Neutrophil (primary cell): ENCODE measurements at regions not wholly inside any gene's neighbourhood (a gene's known extent, or its start where the extent isn't known, plus 50 kb on each side); places are given as distances from the start of the nearest gene placed in this dataset.

ENCODE experiments used
- H3K27ac ChIP-seq: fragments of 200-600 bp; sonication (generic); 2 replicates; pipeline ENCODE4 v1.5.1; 2016; ENCODE audit warnings: mild to moderate bottlenecking, moderate library complexity
- H3K27me3 ChIP-seq: fragments of 200-600 bp; sonication (generic); 2 replicates; pipeline ENCODE4 v1.6.0; 2016; ENCODE audit warnings: mild to moderate bottlenecking
- H3K36me3 ChIP-seq: fragments of 200-600 bp; sonication (generic); 2 replicates; pipeline ENCODE4 v1.5.1; 2017
- H3K4me1 ChIP-seq, 2 experiments: fragments of 200-600 bp in 1 of 2; sonication (generic) in 1 of 2; 1 replicate in 1 of 2; 2 replicates in 1 of 2; pipeline versions ENCODE4 v1.5.1 to v1.6.1; 2013 to 2016; ENCODE audit warnings: low read depth in 1 of 2, low read length in 1 of 2, mild to moderate bottlenecking in 1 of 2, moderate library complexity in 1 of 2; ENCODE audit not compliant: control insufficient read depth in 1 of 2, insufficient read depth in 1 of 2
- H3K4me3 ChIP-seq, 2 experiments: fragments of 200-600 bp in 1 of 2; sonication (generic) in 1 of 2; 1 replicate in 1 of 2; 2 replicates in 1 of 2; pipeline ENCODE4 v1.5.1; 2013 to 2016; ENCODE audit warnings: low read depth in 1 of 2, low read length in 1 of 2, mild to moderate bottlenecking in 1 of 2, moderate library complexity in 1 of 2
- H3K9me3 ChIP-seq: fragments of 200-600 bp; sonication (generic); 2 replicates; pipeline ENCODE4 v1.5.1; 2016
- TF ChIP-seq, protein P1 (sequence below): fragments of 200-600 bp; sonication (generic); IDR thresholded peaks from 2 replicates; pipeline ENCODE4 v1.5.1; 2016; ENCODE audit warnings: antibody characterized with exemption

DNA sequence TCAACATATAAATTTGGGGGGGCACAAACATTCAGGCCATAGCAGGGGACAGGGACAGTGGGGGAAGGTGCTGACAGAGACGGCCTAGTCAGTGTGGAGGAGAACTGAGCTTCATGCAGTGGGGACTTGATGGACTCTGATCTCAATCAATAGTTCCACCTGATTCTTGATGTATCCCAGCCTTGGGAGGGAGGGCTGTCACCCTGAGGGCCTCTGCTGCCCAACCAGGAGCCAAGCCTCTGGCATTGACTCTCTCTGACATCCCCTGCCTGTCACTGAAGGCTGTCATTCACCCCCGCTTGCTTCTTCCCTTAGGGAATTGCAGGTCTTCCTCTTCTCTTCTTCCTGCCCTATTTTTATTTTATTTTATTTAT lies 180.6 kb upstream of the TAB2 start:
- Histone ChIP-seq H3K9me3 (no peaks in the 10 kb centered on the region), H3K27me3 (no peaks in the 10 kb centered on the region), H3K4me1 (peaks cover 0 to 7% of the 10 kb centered on the region in 2 experiments), H3K4me3 (no peak overlapping the region), H3K36me3 (no peaks in the 10 kb centered on the region), H3K27ac (no peak overlapping the region)
- TF ChIP-seq, protein P1, sequence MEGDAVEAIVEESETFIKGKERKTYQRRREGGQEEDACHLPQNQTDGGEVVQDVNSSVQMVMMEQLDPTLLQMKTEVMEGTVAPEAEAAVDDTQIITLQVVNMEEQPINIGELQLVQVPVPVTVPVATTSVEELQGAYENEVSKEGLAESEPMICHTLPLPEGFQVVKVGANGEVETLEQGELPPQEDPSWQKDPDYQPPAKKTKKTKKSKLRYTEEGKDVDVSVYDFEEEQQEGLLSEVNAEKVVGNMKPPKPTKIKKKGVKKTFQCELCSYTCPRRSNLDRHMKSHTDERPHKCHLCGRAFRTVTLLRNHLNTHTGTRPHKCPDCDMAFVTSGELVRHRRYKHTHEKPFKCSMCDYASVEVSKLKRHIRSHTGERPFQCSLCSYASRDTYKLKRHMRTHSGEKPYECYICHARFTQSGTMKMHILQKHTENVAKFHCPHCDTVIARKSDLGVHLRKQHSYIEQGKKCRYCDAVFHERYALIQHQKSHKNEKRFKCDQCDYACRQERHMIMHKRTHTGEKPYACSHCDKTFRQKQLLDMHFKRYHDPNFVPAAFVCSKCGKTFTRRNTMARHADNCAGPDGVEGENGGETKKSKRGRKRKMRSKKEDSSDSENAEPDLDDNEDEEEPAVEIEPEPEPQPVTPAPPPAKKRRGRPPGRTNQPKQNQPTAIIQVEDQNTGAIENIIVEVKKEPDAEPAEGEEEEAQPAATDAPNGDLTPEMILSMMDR: no peak

DNA sequence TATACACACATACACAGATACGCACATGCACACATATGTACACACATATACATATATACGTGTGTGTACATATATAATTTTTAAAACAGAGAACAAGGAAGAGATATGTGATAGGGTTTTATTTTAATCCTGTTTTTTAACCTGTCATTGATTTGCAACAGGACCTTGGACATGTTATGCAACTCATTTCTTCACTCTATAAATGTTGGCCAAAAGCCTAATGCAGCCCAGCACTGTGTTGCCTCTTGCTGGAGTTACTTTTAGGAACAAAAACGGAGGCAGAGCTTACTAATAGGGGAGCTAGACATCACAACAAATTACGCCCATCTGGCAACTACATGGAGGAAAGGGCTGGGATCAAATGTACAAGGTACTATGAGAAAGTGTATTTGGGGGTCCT lies 179.9 kb upstream of the TAB2 start:
- H3K4me3 ChIP-seq: no peak overlapping the region
- H3K27ac ChIP-seq: no peak overlapping the region
- H3K36me3 ChIP-seq: no peaks in the 10 kb centered on the region
- TF ChIP-seq, protein P1: no peak
- H3K9me3 ChIP-seq: no peaks in the 10 kb centered on the region
- H3K4me1 ChIP-seq: peaks cover 0 to 7% of the 10 kb centered on the region in 2 experiments
- H3K27me3 ChIP-seq: no peaks in the 10 kb centered on the region

DNA sequence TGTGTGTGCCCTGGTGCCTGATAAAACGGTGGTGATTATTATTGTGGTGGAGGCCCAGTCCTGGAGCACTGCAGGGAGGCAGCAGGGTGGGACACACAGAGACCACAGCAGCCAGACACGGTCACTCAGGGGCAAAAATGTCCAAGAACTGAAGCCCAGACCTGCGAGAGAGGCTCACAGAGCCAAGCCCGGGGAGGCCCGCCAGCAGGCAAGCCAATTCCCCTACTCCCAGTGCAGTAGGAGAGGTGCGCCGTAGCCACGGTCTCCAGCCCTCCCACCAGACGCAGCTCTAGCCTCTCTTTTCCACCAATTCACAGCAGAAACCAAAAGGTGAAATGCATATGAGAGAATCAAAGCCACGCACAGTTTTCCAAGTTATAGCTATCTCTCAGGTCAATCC lies 179.4 kb upstream of the TAB2 start:
- Histone ChIP-seq H3K36me3 (no peaks in the 10 kb centered on the region), H3K27me3 (no peaks in the 10 kb centered on the region), H3K4me1 (peaks cover 0 to 7% of the 10 kb centered on the region in 2 experiments), H3K27ac (no peak overlapping the region), H3K9me3 (no peaks in the 10 kb centered on the region), H3K4me3 (no peak overlapping the region)
- TF ChIP-seq, protein P1: no peak

DNA sequence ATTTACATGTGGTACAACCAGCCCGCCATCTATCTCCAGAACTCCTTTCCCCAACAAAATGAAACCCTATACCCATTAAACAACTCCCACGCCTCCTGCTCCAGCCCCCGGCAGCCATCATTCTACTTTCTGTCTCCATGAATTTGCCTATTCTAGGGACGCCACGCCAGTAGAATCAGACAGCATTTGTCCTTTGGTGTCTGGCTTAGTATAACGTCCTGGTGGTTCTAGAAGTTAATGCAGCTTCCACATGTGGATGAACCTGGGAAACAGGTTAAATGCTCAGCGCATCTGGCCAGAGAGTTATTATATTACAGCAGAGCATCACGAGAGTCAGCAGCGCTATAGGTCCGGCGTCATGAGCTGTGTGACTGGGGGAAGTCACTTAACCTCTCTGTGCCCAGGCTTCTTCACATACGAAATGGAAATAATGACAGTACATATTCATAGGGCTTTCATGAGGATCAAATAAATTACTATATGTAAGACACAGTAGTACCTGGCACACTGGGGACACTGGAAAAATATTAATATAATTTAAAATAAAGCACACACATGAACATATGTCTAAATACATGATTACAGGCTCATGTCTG lies 178.7 kb upstream of the TAB2 start:
- no peak overlapping the region for H3K4me3 ChIP-seq
- H3K27ac ChIP-seq: no peak overlapping the region
- H3K9me3 ChIP-seq: no peaks in the 10 kb centered on the region
- H3K4me1 ChIP-seq: peaks cover 0 to 7% of the 10 kb centered on the region in 2 experiments
- TF ChIP-seq, protein P1: no peak
- H3K27me3 ChIP-seq: no peaks in the 10 kb centered on the region
- no peaks in the 10 kb centered on the region for H3K36me3 ChIP-seq

DNA sequence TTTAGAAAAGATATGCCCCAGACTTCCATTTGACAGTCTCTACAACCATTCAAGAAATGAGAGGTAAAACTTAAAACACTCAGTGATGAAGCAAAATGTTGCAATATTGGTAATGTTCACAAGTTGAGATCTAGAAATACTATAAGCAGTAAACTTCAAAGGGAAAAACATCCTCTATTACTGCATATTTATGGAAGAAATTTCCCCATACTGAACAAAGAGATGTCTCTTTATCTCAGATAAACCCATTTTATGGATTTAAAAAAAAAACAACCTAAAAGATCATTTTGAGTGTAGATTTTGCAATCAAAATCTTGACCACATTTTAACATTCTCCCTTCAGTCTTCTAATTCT lies 177.8 kb upstream of the TAB2 start:
- no peaks in the 10 kb centered on the region for H3K36me3 ChIP-seq
- no peaks in the 10 kb centered on the region for H3K27me3 ChIP-seq
- TF ChIP-seq, protein P1: no peak
- H3K9me3 ChIP-seq: no peaks in the 10 kb centered on the region
- no peak overlapping the region for H3K4me3 ChIP-seq
- peaks cover 0 to 7% of the 10 kb centered on the region in 2 experiments for H3K4me1 ChIP-seq
- no peak overlapping the region for H3K27ac ChIP-seq
